ENCODE measurements at regions not wholly inside any gene's neighbourhood (a gene's known extent, or its start where the extent isn't known, plus 50 kb on each side); places are given as distances from the start of the nearest gene placed in this dataset.

- Histone ChIP-seq H2BK120ac (replicated peaks; ENCODE audit: low read depth, low read length) (no peak overlapping the region), H2AK5ac (ENCODE audit: low read depth, low read length) (no peak overlapping the region), H3K4me1 (replicated peaks in 1 of 4; ENCODE audit: control insufficient read depth in 3 of 4, insufficient read depth in 4 of 4, low read length in 3 of 4) (no peaks in the 10 kb centered on the region), H2BK12ac (ENCODE audit: low read depth, low read length) (no peak overlapping the region), H4K5ac (ENCODE audit: insufficient read length, low read depth, low read length) (no peak overlapping the region), H3K27me3 (replicated peaks in 1 of 4; ENCODE audit: control insufficient read depth in 3 of 4, extremely low read depth in 1 of 4, insufficient read depth in 3 of 4, low read length in 3 of 4) (no peaks in the 10 kb centered on the region), H3K79me2 (ENCODE audit: control insufficient read depth in 1 of 2, insufficient read depth in 2 of 2, low read length in 2 of 2) (no peaks in the 10 kb centered on the region), H3K9me3 (ENCODE audit: insufficient read depth in 2 of 2, low read depth in 1 of 2, low read length in 1 of 2) (no peaks in the 10 kb centered on the region), H3K4me2 (ENCODE audit: insufficient read depth in 1 of 2, low read depth in 2 of 2, low read length in 2 of 2) (no peak overlapping the region), H4K91ac (replicated peaks; ENCODE audit: insufficient read length, low read length) (no peak overlapping the region), H2AFZ (ENCODE audit: low read length) (no peak overlapping the region), H3K23me2 (ENCODE audit: low read depth, low read length) (no peaks in the 10 kb centered on the region), H2BK5ac (ENCODE audit: low read depth, low read length) (no peak overlapping the region), H3K23ac (ENCODE audit: insufficient read length) (no peak overlapping the region), H3K9ac (replicated peaks in 1 of 4; ENCODE audit: extremely low read depth in 1 of 4, low read depth in 3 of 4, low read length in 3 of 4) (no peak overlapping the region), H4K20me1 (replicated peaks in 1 of 2; ENCODE audit: control insufficient read depth in 1 of 2, insufficient read depth in 2 of 2, low read length in 2 of 2) (no peaks in the 10 kb centered on the region), H3K14ac (ENCODE audit: insufficient read length) (no peak overlapping the region), H3K4ac (replicated peaks; ENCODE audit: insufficient read length, low read depth, low read length) (no peak overlapping the region), H2BK15ac (ENCODE audit: low read length) (no peak overlapping the region), H3K4me3 (ENCODE audit: extremely low read depth in 1 of 4, insufficient read depth in 2 of 4, low read depth in 3 of 4, low read length in 4 of 4) (no peak overlapping the region), H3K18ac (ENCODE audit: extremely low read depth, low read length) (no peak overlapping the region), H3K27ac (ENCODE audit: low read depth, low read length) (no peak overlapping the region), H4K8ac (ENCODE audit: extremely low read depth, insufficient read depth, low read length) (no peak overlapping the region), H3K79me1 (ENCODE audit: low read depth, low read length) (no peaks in the 10 kb centered on the region), H3K56ac (replicated peaks; ENCODE audit: insufficient read length, low read depth, low read length) (no peak overlapping the region), H3K36me3 (ENCODE audit: control insufficient read depth in 2 of 4, insufficient read depth in 4 of 4, low read length in 3 of 4) (no peaks in the 10 kb centered on the region), H2BK20ac (ENCODE audit: low read length) (no peak overlapping the region)
- FAIRE-seq = no peak
- no peak for DNase-seq (ENCODE audit: low read depth in 1 of 2, low spot score in 2 of 2)
- WGBS, 2 experiments (ENCODE audit: extremely low coverage in 1 of 2, insufficient coverage in 1 of 2, insufficient read length in 1 of 2, insufficient replicate concordance in 2 of 2, low coverage in 1 of 2, low lambda C conversion rate in 2 of 2, missing lambda C conversion rate in 1 of 2) = 72% methylated on average over 1 of the region's 1 CpG; no CpG with 5 or more reads in 1 of the 2 experiments
- TF ChIP-seq EGR1 (IDR thresholded peaks at IDR 0.05; ENCODE audit: borderline replicate concordance, low read depth, low read length) = no peak
- no peak for TF ChIP-seq KDM4A (IDR thresholded peaks at IDR 0.05; ENCODE audit: low read depth, low read length, severe bottlenecking)
- TF ChIP-seq FOSL1 (IDR thresholded peaks at IDR 0.05; ENCODE audit: insufficient read depth, low read depth, low read length) = no peak
- no peak for TF ChIP-seq SP4 (IDR thresholded peaks at IDR 0.05; ENCODE audit: low read length)
- TF ChIP-seq SP1 (IDR thresholded peaks at IDR 0.05; ENCODE audit: low read depth, low read length) = no peak
- ChIA-PET CTCF (ENCODE audit: partially characterized antibody) (no interaction called here), POLR2A (ENCODE audit: partially characterized antibody) (no interaction called here)
Measured at GRCh38 chr6:115617031-115617430, 443.7 kb downstream of the FRK start.
